ENCODE measurements at regions not wholly inside any gene's neighbourhood (a gene's known extent, or its start where the extent isn't known, plus 50 kb on each side); places are given as distances from the start of the nearest gene placed in this dataset.

DNA sequence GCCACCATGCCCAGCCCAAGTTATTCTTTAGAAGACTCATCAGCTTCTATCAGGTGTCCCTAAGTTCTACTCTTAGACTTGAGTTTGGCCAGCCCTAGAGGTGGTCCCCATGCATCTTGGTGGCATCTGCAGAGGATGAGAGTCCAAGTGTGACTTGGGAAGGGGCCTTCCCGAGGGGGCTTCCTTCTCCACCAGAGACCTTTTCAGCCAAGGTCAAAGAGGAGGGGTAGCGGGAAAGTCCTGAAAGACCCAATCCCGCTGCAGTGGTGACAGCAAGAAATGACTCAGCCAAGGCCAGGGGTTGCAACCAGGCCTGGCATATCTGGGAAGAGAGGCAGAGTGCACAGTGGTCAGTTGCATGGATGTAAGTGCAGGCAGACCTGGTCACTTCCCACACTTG lies 61.7 kb upstream of the MGMT start:
- H3K27me3 ChIP-seq, result no peaks in the 10 kb centered on the region
- 92 to 100% (median 96%) methylated on average over 3 of the region's 3 CpGs for WGBS, 4 donors
- intact Hi-C loops (cut with DNase I), result no loop called here
- H3K27ac ChIP-seq, result no peak overlapping the region
- no peak for DNase-seq
- no peak overlapping the region for H3K4me3 ChIP-seq
- peaks cover 0 to 5% (median 0%) of the 10 kb centered on the region in 12 donors for H3K4me1 ChIP-seq
- ATAC-seq, result no peak
- H3K36me3 ChIP-seq, result no peaks in the 10 kb centered on the region
- no peaks in the 10 kb centered on the region for H3K9me3 ChIP-seq
- TF ChIP-seq, protein P1, sequence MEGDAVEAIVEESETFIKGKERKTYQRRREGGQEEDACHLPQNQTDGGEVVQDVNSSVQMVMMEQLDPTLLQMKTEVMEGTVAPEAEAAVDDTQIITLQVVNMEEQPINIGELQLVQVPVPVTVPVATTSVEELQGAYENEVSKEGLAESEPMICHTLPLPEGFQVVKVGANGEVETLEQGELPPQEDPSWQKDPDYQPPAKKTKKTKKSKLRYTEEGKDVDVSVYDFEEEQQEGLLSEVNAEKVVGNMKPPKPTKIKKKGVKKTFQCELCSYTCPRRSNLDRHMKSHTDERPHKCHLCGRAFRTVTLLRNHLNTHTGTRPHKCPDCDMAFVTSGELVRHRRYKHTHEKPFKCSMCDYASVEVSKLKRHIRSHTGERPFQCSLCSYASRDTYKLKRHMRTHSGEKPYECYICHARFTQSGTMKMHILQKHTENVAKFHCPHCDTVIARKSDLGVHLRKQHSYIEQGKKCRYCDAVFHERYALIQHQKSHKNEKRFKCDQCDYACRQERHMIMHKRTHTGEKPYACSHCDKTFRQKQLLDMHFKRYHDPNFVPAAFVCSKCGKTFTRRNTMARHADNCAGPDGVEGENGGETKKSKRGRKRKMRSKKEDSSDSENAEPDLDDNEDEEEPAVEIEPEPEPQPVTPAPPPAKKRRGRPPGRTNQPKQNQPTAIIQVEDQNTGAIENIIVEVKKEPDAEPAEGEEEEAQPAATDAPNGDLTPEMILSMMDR (IDR thresholded peaks at IDR 0.05), result no peak
- no peak for TF ChIP-seq POLR2A (IDR thresholded peaks at IDR 0.05)

- no peak overlapping the region for H3K4me3 ChIP-seq
- H3K27me3 ChIP-seq, result peaks cover 0 to 3% (median 0%) of the 10 kb centered on the region in 9 donors
- intact Hi-C loops (cut with DNase I), result loop anchor here in 1 of 10 donors (10.0 kb wide), 1 partner anchor 376 kb away; no protein-coding TSS in a partner anchor
- WGBS, 4 donors, result 48 to 59% (median 55%) methylated on average over 20 of the region's 20 CpGs
- no peaks in the 10 kb centered on the region for H3K36me3 ChIP-seq
- TF ChIP-seq, protein P1 (IDR thresholded peaks at IDR 0.05), result no peak
- TF ChIP-seq POLR2A (IDR thresholded peaks at IDR 0.05), result no peak
- ATAC-seq, result no peak
- no peaks in the 10 kb centered on the region for H3K9me3 ChIP-seq
- peaks cover 0 to 22% (median 0%) of the 10 kb centered on the region in 12 donors for H3K4me1 ChIP-seq
- no peak overlapping the region for H3K27ac ChIP-seq
- no peak for DNase-seq
Observed at GRCh38 chr10:129410688-129411392, 56.2 kb upstream of the MGMT start.

DNA sequence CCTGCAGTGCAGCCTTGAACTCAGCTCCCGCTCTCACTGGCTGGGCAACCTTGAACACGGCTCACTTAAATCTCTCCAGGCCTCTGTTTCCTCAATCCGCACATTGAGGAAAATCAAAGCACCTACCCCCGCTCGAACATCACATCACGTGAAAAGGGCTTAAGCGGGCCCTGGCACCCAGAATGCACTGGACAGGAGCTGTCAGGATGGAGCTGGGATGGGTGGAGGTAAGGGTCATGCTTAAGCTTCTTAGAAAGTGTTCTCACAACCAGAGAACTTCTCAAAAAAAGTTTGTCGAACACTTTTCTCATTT lies 55.7 kb upstream of the MGMT start:
- H3K4me3 ChIP-seq, result no peak overlapping the region
- DNase-seq (no peak), ATAC-seq (no peak)
- WGBS, 4 donors, result 86 to 94% (median 90%) methylated on average over 8 of the region's 8 CpGs
- H3K36me3 ChIP-seq, result no peaks in the 10 kb centered on the region
- intact Hi-C loops (cut with DNase I), result loop anchor here in 1 of 10 donors (10.0 kb wide), 1 partner anchor 377 kb away; no protein-coding TSS in a partner anchor
- peaks cover 0 to 22% (median 0%) of the 10 kb centered on the region in 12 donors for H3K4me1 ChIP-seq
- peaks cover 0 to 3% (median 0%) of the 10 kb centered on the region in 9 donors for H3K27me3 ChIP-seq
- no peak overlapping the region for H3K27ac ChIP-seq
- H3K9me3 ChIP-seq, result no peaks in the 10 kb centered on the region
- no peak for TF ChIP-seq POLR2A (IDR thresholded peaks at IDR 0.05)
- TF ChIP-seq, protein P1 (IDR thresholded peaks at IDR 0.05), result no peak

DNA sequence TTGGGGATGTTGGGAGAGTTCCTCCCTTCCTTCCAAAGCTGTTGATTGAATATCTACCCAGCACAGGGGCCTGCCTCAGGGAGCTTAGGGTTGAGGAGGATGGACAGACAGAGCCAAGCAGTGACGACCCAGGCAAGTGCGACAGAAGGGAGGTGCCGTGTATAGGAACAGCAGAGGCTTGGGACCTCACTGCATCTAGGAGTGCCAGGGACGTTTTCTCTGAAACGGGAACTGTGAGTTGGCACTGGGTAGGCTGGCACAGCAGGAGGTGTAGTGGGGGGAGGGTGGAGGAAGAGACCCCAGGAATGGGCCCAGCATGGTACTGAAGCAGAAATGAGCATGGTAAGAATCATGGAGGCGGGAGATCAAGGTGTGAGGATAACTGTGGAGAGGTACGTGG lies 55.3 kb upstream of the MGMT start:
- DNase-seq (no peak), ATAC-seq (peak in 1 of 4 donors; percentile 24)
- peaks cover 0 to 22% (median 0%) of the 10 kb centered on the region in 12 donors for H3K4me1 ChIP-seq
- no peak overlapping the region for H3K27ac ChIP-seq
- H3K9me3 ChIP-seq, result no peaks in the 10 kb centered on the region
- intact Hi-C loops (cut with DNase I), result loop anchor here in 1 of 10 donors (10.0 kb wide), 1 partner anchor 377 kb away; no protein-coding TSS in a partner anchor
- 70 to 78% (median 74%) methylated on average over 7 of the region's 7 CpGs for WGBS, 4 donors
- H3K27me3 ChIP-seq, result peaks cover 0 to 3% (median 0%) of the 10 kb centered on the region in 9 donors
- TF ChIP-seq, protein P1 (IDR thresholded peaks at IDR 0.05), result no peak
- TF ChIP-seq POLR2A (IDR thresholded peaks at IDR 0.05), result no peak
- no peak overlapping the region for H3K4me3 ChIP-seq
- H3K36me3 ChIP-seq, result no peaks in the 10 kb centered on the region
